GM21447 (cell line): ENCODE measurements at regions not wholly inside any gene's neighbourhood (a gene's known extent, or its start where the extent isn't known, plus 50 kb on each side); places are given as distances from the start of the nearest gene placed in this dataset.

Source experiments
- ATAC-seq: cut with Tn5 transposase; IDR thresholded peaks from one replicate; pipeline ENCODE4 v1.9.1; 2021; ENCODE audit not compliant: unreplicated experiment

DNA sequence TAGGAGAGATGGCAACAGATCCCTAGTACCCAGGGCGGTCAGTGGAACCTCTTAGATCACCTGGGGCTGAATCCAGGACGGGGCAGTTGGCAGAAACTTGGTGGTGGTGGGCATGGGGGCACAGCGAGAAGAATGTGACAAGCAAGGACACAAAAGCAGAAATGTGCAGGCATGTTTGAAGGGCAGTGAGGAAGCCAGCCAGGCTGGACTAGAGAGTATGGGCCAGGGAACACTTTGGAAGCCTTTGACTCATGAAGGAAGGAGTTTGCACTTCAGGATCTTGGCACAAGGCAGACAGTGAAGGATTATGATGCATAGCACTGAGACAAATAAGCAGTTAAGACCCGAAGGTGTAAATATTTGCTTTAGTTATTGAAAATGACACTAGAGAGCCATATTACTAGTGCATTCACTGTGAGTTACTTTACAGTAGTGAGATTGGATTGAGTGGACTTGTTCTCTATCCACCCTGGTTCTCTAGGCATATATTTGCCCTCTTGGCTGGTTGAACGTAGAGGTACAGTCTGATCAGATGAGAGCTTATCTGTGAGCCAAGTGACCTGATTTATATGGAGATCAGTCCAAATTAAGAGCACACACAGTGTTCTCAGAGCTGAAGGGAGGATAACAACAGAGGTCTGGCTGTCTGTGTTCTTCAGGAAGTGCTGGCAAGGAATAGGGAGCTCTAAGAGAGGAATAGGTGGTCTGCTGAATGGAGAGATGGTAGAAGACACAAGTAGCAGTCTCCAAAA lies 210.4 kb downstream of the SNX19 start:
- no peak for ATAC-seq

DNA sequence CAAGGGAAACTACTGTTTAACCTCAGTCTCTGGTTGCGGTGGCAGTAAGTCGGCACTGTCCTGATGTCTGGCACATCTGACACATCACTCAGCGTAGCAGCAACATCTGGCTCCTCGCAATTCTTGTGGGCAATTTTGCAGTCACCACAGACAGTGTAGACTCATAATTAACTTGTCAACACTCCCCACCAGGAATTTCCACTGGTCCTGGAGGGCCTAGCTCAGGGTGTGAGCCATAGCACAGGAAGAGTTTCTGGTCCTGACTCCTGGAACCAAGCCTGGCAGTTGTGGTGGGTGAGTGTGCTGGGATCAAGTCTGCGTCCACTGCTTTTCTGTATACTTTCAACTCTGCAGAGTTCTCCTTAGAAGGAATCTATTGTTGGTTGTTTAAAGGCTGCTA lies 209.7 kb downstream of the SNX19 start:
- no peak for ATAC-seq

DNA sequence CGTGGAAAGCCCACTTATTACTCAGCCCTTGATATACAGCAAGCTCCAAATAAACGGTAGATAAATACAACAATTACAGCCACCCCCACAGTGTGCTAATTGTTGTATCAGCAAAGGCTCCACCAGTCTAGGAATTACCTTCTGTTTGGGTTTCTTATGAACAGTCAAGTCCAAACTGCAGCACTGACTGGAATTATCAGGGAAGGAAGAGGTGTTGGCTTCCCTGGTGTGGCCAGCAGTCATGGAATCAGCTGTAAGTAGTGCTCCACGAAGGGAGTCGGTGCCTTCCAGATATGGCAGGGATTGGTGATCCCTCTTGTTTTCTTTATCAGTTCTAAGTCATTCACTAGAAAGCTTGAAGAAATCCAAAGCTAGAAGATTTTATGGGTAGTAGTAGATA lies 209.1 kb downstream of the SNX19 start:
- ATAC-seq = no peak

DNA sequence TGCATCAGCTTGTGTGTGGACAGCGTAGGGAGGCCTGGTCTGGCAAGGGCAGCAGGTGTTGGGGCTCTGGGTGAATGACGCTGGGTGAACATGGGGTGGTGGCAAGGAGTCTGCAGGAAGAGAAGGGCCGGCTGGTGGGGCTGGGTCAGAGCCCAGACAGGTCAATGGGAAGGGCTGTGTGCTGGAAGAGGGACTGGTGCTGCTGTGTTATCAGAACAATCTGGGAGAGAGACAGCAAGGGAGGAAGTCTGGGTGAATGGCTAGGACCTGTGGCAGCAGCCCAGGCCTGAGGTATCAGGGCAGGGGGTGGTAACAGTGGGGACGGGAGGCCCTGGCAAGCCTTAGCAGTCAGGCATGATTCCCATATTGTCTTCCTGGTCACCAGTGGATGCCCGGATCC lies 206.7 kb downstream of the SNX19 start:
- ATAC-seq = no peak

DNA sequence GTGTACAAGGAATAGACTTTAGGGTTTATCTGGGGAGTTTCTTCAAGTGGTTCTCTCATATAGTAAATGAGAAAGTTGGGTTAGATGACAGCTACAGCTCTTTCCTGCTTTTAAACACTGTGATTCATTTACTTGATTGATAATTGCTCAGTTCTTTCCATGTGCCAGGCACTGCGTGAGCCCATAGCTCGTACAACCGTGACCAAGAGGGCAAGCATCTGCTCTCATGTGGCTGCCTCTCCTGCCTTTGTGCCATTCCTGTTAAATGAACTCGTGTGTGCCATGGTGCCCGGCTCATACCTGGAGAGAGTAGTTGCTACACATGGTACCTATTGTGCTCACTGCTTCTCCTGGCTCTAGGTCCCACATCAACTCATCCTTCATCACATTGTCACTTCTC lies 206.3 kb downstream of the SNX19 start:
- no peak for ATAC-seq

DNA sequence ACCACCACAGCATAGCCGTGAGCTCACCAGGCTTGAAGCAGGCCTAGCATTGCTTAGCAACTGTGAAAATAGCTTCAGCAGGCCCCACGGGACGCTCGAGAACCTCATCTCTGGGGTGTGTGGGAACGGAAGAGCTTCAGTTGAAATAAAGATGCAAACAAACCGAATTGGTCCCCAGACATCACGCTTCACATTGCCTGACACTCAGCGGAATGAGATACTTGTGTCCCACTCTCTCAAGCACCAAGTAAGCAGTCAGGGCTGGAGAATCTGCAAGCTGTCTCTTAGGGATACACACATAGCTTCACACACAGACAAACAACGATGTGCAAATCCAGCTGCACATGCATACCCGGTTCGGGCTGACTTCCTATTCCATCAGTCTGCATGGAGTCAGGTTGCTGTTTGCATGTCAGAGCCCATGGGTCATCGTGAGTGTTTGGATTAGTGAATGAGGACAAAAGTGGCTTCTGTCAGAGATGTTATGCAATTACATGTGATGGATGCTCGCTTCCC lies 205.7 kb downstream of the SNX19 start:
- no peak for ATAC-seq

DNA sequence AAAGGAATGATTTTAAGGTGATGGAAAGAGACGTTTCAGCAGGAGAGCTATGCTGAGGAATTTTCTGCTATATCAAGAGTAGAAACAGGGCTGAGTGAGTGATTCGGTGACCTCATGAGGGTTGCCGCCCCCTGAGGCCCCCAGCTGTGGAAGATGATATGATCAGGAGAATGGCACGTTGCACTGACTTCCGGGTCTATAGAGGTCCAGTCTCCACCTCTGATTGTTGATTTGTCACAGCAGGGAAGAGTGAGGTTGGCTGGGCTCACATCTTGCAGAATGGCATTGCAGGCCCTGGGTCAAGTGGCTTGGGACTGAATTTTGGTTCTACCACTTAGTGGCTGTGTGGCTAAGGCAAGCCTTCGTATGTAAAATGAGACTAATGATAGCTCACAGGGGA lies 205.1 kb downstream of the SNX19 start:
- no peak for ATAC-seq

DNA sequence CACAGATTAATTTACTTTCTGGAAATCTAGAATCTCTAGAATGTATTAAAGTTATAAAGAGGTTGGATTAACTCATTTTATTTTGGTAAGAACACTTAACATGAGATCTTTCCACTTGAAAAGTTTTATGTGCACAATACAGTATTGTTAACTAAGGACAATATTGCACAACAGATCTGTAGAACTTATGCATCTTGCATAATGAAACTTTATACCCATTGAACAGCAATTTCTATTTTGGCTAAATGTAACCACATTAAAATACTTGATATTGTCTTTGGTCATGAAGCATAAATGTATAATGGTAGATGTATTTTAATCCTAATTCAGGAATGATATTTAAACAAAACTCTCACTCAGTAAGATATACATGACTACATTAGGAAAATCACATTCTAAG lies 203.8 kb downstream of the SNX19 start:
- ATAC-seq = no peak

DNA sequence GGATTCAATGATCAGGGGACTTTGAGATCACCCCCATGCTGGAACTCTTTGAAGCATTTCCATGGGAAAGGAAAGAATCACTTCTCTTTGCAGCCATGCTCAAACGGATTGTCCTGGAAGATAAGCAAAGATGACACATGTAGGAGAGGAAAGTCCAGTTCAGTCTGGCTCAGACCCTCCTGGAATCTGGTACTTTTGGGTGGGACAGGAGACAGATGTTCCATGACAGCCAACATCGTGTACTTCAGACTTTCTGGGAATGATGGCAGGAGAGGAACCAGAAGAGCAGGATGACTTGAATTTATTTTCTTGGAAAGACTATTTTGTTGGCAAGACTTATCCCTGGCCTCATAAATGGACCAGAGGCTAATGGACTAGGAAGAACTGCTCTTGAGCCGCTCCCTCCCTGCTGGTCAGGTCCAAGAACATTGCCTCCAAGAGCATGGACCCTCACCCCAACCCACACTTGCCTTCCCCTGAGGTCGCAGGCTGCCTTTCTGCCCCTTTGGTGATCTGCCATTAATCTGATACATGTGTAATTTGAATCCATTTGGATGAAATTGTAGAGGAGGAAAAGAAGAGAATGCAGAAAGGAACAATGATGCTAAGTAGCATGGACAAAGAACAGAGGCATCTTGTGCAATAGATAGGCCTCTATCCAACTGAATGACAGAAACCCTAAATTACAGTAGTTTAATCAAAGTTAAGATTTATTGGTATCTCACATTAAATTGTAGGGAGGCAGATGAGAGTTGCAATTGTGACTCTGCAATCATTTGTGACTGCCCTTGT lies 201.0 kb downstream of the SNX19 start:
- ATAC-seq = no peak

DNA sequence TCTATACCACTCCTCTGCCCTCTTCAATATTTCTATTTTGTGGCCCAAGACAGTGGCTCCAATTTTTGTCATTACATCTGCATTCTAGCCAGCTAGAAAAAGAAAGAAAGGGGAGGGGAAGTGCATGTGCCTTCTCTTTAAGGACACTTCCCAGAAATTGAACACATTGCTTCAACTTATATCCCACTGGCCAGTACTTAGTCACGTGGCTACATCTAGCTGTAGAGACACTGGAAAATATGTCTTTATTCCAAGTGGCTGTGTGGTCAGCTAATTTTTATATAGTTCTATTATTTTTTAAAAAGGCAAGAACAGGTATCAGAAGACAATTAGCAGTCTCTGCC lies 200.4 kb downstream of the SNX19 start:
- ATAC-seq = no peak

DNA sequence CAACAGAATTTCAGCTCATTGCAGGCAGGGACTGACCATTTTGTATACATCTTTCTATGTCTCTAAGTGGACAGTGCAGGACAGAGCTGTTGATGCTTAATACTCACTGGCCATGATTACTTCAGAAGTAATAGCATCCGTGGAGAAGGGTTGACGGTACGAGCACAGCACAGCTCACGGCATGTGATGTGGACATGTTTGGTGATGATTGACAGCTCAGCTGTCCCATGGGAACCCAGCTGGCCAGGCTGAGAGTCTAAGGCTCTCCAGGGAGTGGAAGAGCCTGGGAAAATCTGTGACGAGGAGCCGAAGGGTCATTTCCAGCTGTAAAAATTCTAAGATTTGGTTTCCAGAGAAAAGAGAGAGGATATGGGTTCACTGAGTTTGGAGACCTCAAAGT lies 198.2 kb downstream of the SNX19 start:
- no peak for ATAC-seq

DNA sequence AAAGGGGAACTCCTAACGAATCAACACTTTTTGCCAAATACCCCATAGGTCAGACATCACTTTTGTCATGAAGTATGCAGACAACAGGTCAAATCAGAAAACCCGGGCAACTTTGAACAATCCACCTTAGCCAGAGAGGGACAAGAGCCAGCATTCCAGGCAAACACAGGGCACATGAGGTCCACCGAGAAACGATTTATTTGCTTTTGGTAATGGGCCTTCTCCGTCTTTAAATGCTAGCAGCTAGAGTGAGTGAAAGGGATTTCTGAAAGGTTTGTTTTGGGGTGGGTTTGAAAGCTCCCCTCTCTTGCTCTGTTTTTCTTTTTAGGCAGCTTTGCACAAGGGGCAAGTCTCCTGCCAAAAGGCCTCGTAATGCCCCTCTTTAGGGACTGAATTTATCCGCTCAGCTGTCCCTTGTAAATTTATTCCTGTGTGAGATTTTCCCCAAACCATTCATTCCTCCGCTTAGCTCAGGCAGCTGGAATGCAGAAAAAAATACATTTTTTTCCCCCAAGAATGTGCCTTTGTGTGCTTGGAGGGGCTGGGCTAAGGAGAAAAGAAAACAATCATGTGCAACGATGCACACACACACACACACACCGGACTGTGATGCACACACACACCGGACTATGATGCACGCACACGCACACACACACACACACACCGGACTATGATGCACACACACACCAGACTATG lies 196.9 kb downstream of the SNX19 start:
- no peak for ATAC-seq

DNA sequence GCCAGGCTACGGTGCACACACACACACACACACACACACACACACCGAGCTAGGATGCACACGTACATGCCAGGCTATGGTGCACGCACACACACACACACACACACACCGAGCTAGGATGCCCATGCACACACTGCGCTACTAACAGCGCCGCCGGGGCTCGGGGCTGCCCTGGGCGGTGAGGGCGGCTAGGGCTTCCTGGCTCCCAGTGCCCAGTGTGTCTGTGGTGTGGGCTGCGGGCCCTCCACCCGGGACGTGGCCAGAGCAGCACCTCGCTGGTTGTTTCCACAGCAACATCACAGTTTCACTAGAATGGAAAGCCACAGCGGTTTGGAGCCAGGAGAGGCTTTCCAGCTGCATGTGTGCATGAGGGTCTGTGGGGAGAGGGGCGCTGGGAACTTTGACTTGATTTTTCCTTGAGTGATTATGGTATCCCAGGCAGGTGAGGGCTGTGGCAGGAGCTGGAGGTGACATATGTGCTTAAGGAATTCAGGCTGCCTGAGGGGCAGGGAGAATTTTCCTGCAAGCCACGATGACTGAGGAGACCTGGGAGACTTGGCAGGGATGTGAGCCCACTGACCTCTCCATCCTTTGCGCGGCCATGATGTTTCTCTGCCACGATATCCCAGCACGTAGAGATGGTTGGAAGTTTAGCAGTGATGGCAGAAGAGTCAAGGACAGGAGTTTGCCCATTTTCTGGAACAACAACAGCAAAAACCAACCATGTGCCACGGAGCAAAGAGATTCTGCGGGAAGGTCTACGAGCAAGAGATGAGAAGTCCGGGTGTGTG lies 195.9 kb downstream of the SNX19 start:
- ATAC-seq = no peak

DNA sequence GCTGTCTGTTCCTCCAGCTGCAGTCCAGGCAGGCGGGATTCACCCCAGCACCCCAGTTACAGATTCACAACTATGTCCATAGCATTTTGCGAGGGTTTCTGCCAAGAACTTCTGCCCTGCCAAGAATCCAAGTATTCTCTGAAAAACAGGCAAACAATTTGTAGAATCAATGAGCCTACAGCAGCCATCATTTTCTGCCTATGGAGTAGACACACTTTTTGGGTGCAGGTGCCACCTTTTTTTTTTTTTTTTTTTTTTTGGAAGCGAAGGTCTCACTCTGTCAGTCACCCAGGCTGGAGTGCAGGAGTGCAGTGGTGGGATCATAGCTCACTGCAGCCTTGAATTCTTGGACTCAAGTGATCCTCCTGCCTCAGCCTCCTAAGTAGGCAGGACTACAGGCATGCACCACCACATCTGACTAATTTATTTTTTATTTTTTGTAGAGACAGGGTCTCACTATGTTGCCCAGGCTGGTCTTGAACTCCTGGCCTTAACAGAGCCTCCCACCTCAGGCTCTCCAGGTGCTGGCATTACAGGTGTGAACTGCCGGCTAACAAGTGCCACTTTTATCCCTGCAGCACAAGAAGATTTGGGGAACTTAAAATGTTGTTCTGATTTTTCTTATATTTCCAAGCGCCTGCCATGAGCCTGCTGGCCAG lies 195.1 kb downstream of the SNX19 start:
- no peak for ATAC-seq

DNA sequence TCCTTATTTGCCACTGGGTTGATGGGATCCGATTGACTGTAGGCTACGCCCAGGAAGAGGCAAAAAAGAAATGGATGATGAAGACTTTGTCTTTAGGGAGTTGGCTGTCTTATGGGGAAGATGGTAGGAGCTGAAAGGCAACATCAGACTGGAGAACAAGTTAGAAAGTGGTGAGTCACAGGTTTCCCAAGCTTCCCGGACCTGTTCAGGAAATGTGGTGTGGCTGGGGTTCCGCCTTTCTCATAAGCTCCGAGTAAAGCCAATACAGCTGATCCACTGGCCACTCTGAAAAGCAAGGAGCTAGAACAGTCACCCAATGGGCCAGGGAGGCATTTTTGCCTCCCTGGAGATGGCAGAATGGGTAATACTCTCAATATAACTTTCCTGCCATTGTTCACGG lies 194.5 kb downstream of the SNX19 start:
- ATAC-seq = no peak

DNA sequence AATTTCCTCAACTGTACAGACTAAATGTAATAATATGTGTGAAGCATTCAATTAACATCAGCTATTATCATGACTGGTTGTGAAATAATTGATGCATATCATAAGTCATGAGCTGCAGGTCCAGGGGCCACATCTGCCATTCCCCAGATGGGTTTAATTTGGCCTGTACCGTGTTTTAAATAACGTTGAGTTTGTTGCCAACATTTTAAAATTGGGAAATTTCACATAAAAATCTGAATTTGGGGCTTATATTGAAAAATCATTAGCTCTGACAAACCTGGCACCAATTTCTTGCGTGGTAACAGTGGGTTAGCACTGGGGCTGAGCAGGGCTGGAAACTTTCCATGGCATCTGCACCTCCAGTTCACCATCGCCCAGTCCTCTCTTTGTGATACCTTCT lies 193.9 kb downstream of the SNX19 start:
- ATAC-seq = no peak

DNA sequence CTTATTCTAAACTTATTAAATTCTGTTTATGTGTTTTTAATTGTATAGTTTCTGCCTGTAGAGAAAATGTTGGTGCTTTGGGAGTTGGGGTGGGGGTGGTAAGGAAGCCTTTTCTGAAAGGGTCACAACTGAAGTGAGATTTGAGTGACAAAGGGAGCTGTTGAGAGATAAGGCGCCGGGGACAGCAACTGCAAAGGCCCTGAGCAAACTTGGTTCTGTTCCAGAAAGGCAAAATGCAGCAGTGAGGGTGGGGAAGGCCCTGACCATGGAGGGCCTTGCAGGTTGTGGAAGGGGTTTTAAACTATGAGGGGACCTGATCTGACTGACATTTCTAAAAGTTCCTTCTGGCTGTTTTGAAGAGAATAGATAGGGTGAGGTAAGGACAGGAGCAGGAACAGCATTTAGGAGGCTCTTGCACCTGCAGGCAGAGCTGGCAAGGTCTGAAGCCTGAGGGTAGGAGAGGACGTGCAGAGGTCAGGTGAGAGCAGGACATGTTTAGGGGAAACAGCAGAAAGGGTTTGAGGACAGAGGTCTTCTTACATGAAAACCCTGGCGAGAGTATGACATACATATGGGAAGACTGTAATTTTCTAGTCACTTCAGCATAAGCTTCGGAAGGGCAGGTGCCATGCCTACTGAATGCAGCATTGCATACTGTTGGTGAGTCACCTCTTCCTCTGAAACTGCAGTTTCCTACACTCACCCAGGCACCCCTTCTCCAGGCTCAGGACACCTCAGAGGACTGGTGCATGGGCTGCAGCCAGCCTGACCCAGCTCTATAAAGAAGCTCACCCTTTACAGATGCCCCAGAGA lies 190.7 kb downstream of the SNX19 start:
- ATAC-seq = no peak

DNA sequence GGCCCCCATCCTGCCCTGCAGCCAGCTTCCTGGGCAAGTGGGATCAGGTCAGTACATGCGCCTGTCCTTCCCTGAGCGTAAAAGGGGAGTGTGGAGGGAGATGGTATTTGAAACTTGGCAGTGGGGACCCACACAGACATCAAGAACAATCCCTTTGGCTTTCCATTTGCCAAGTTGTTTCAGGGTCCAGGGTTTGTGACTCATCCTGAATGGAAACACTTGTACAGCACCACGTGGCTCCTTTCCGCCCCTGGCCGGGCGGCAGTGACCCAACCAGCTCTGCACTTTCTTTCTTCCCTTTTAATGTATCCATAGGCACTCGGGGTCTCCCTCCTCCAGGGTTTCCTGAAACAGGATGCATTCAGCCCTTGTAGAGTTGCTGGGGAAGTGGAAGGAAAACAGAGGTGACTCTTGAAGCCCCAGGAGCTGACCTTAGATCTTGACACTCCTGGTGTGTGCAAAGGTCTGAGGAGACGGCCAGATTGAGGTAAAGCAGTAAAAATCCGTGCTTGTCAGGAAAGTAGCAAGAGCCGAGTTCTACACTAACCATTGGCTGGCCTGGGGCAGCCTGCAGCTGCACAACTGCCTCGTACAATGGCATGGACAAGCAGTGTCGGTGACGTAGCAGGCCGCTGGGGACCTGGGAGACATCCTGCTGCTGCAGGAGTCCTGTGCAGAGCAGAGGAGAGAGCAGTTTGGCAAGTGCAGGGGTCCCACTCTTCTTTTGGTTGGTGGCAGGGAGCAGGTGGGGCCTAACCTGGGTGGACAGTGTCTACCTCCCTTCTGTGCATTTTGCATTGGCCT lies 189.8 kb downstream of the SNX19 start:
- ATAC-seq = no peak
